Body of pancreas (tissue), 4 donors: ENCODE measurements at regions not wholly inside any gene's neighbourhood (a gene's known extent, or its start where the extent isn't known, plus 50 kb on each side); places are given as distances from the start of the nearest gene placed in this dataset.

Experiments used
- CTCF ChIP-seq, 7 experiments: fragments of 450-650 bp in 4 of 7; fragments of 200-600 bp in 3 of 7; sonication (generic) in 3 of 7; IDR thresholded peaks; one replicate each; pipeline ENCODE4 v1.5.1; 2016 to 2019; ENCODE audit warnings: antibody characterized with exemption in 7 of 7
- POLR2A ChIP-seq, 3 donors: fragments of 450-650 bp; IDR thresholded peaks; one replicate each; pipeline ENCODE4 v1.6.1; 2016; ENCODE audit warnings: antibody characterized with exemption in 3 of 3, mild to moderate bottlenecking in 2 of 3

- TF ChIP-seq POLR2A (IDR thresholded peaks at IDR 0.05) (no peak), CTCF (IDR thresholded peaks at IDR 0.05) (no peak)
Observed at GRCh38 chr11:70829134-70829885, 423.1 kb downstream of the SHANK2 start.
